Keratinocyte (primary cell): ENCODE measurements at regions not wholly inside any gene's neighbourhood (a gene's known extent, or its start where the extent isn't known, plus 50 kb on each side); places are given as distances from the start of the nearest gene placed in this dataset.

Experiments
- CTCF ChIP-seq, 3 experiments: IDR thresholded peaks in 1 of 3; conservative IDR thresholded peaks in 1 of 3; optimal IDR thresholded peaks in 1 of 3; 2 replicates in 2 of 3; 3 replicates in 1 of 3; pipeline versions ENCODE3 to v1.5.1; 2011; ENCODE audit warnings: low read length in 3 of 3, mild to moderate bottlenecking in 3 of 3, moderate library complexity in 2 of 3, control low read depth in 1 of 3, inconsistent platforms in 1 of 3; ENCODE audit not compliant: insufficient read depth in 2 of 3; ENCODE audit errors: extremely low read depth in 1 of 3
- EZH2 ChIP-seq: IDR thresholded peaks from one replicate; pipeline ENCODE4 v1.6.1; 2012; ENCODE audit warnings: inconsistent platforms, mild to moderate bottlenecking, low read length, moderate library complexity

- TF ChIP-seq CTCF (optimal IDR thresholded peaks at IDR 0.05 in 1 of 3, IDR thresholded peaks at IDR 0.05 in 1 of 3, conservative IDR thresholded peaks at IDR 0.05 in 1 of 3; ENCODE audit: extremely low read depth in 1 of 3, insufficient read depth in 2 of 3, low read length in 3 of 3) (no peak), EZH2 (no peak)
Observed at GRCh38 chr17:77380395-77381184, 239.8 kb downstream of the SEC14L1 start.
